Choroid plexus epithelial cell (primary cell): ENCODE measurements at regions not wholly inside any gene's neighbourhood (a gene's known extent, or its start where the extent isn't known, plus 50 kb on each side); places are given as distances from the start of the nearest gene placed in this dataset.

Source experiments
- DNase-seq: peaks from one replicate; pipeline ENCODE4 v3.0.0-alpha.2; 2010; ENCODE audit warnings: low read depth
- H3K4me3 ChIP-seq: 2 replicates; pipeline ENCODE4 v1.5.1; 2011; ENCODE audit warnings: low read depth, mild to moderate bottlenecking, control low read depth, low read length, moderate library complexity
- CTCF ChIP-seq: conservative IDR thresholded peaks from 2 replicates; pipeline ENCODE4 v1.5.1; 2011; ENCODE audit warnings: low read depth, mild to moderate bottlenecking, control low read depth, inconsistent platforms, low read length, moderate library complexity

- no peak for DNase-seq
- H3K4me3 ChIP-seq, result no peak overlapping the region
- no peak for TF ChIP-seq CTCF
Observed at GRCh38 chr3:82783194-82783593, 1021.7 kb upstream of the GBE1 start.

- no peak for DNase-seq
- no peak overlapping the region for H3K4me3 ChIP-seq
- no peak for TF ChIP-seq CTCF
Observed at GRCh38 chr3:82773207-82773606, 1011.8 kb upstream of the GBE1 start.

GRCh38 chr3:82764521-82764920 is 1003.1 kb upstream of the GBE1 start:
- TF ChIP-seq CTCF, result no peak
- no peak for DNase-seq

DNA sequence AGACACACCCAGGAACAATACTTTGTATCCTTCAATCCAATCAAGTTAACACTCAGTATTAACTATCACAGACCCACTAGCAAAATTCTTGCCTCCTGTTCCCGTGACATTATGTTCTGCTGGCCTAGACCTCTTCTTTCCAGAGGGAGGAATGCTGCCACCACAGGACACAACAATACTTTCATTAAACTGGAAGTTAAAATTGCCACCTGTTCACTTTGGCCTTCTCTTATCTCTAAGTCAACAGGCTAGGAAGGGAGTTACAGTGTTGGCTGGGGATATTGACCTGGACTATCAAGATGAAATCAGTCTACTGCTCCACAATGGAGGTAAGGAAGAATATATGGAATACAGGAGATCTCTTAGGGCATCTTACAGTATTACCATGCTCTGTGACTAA is 1000.4 kb upstream of the GBE1 start:
- H3K4me3 ChIP-seq, result no peak overlapping the region
- DNase-seq, result no peak
- TF ChIP-seq CTCF, result no peak

More at GRCh38 chr3:82764521-82764920, 1003.1 kb upstream of the GBE1 start:
- H3K4me3 ChIP-seq, result no peak overlapping the region

DNA sequence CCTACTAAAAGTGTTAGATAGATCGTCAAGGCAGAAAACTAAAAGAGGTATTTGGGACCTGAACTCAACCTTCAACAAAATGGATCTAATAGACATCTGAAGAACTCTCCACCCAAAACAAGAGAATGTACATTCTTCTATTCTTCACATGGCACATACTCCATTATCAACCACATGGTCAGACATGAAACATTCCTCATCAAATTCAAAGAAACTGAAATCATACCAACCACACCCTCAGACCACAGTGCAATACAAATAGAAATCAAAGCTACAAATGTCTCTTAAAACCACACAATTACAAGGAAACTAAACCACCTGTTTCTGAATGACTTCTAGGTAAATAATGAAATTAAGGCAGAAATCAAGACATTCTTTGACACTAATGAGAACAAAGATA is 984.1 kb upstream of the GBE1 start:
- no peak for TF ChIP-seq CTCF
- no peak for DNase-seq
- no peak overlapping the region for H3K4me3 ChIP-seq

DNA sequence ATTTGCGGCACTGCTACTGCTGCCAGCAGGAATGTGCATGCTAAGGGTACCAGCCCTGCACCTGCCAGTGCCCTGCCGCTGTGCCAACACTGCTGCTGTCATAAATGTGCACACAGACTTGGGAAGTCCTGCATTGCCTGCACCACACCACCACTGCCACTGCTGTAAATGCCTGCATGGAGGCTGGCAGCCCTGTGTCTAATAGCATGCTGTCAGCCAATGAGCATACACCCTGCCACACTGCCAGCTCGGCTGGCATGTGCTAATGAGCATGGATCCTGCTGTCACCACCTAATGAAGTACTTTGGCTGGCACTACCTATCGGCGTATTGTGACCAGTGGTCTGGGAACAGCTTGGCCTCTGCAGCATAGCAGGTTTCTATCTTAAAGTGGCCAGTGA is 981.8 kb upstream of the GBE1 start:
- DNase-seq, result no peak
- no peak for TF ChIP-seq CTCF
- H3K4me3 ChIP-seq, result no peak overlapping the region

DNA sequence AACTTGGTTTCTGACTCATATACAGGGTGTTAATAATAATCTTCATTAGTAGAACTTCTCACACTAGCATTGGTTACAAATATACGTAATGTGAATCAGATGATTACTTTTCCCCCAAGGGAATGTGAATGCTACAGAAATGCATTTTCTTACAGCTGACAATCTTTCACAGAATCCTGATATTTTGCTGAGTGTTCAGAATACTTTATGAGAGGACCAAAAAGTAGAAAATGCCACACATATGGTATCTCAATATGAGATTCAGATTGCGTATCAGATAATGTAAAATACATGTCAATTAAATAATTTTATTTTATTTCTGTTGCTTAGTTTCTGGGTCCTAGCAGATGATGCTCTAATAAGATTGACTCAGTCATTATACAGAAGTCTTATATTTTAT is 979.9 kb upstream of the GBE1 start:
- TF ChIP-seq CTCF, result no peak
- DNase-seq, result no peak
- H3K4me3 ChIP-seq, result no peak overlapping the region
